Mesothelial cell of epicardium (in vitro differentiated cells): ENCODE measurements at regions not wholly inside any gene's neighbourhood (a gene's known extent, or its start where the extent isn't known, plus 50 kb on each side); places are given as distances from the start of the nearest gene placed in this dataset.
A peak's percentile ranks its signal among the peaks of the same experiment; 100 is the strongest.

Source experiments
- DNase-seq, 2 experiments: peaks; one replicate each; pipeline ENCODE4 v3.0.0; 2021; ENCODE audit warnings: low spot score in 2 of 2; ENCODE audit not compliant: unreplicated experiment in 2 of 2
- H3K27ac Mint-ChIP-seq: 2 replicates; pipeline ENCODE4 v1.8.0; 2021; ENCODE audit warnings: mixed read lengths
- H3K27me3 Mint-ChIP-seq: 2 replicates; pipeline ENCODE4 v1.8.0; 2021; ENCODE audit warnings: low read depth, mixed read lengths
- H3K36me3 Mint-ChIP-seq: 2 replicates; pipeline ENCODE4 v1.8.0; 2021; ENCODE audit warnings: mixed read lengths
- H3K4me1 Mint-ChIP-seq: 2 replicates; pipeline ENCODE4 v1.8.0; 2021; ENCODE audit warnings: mixed read lengths
- H3K4me3 Mint-ChIP-seq: 2 replicates; pipeline ENCODE4 v1.8.0; 2021; ENCODE audit warnings: mild to moderate bottlenecking, moderate library complexity, mixed read lengths
- H3K9me3 Mint-ChIP-seq: 2 replicates; pipeline ENCODE4 v1.8.0; 2021; ENCODE audit warnings: mixed read lengths
- TF ChIP-seq, protein P1 (sequence below): fragments of 200-600 bp; sonication (generic); IDR thresholded peaks from one replicate; pipeline ENCODE4 v1.5.0; 2021; ENCODE audit warnings: antibody characterized with exemption; ENCODE audit not compliant: unreplicated experiment

DNA sequence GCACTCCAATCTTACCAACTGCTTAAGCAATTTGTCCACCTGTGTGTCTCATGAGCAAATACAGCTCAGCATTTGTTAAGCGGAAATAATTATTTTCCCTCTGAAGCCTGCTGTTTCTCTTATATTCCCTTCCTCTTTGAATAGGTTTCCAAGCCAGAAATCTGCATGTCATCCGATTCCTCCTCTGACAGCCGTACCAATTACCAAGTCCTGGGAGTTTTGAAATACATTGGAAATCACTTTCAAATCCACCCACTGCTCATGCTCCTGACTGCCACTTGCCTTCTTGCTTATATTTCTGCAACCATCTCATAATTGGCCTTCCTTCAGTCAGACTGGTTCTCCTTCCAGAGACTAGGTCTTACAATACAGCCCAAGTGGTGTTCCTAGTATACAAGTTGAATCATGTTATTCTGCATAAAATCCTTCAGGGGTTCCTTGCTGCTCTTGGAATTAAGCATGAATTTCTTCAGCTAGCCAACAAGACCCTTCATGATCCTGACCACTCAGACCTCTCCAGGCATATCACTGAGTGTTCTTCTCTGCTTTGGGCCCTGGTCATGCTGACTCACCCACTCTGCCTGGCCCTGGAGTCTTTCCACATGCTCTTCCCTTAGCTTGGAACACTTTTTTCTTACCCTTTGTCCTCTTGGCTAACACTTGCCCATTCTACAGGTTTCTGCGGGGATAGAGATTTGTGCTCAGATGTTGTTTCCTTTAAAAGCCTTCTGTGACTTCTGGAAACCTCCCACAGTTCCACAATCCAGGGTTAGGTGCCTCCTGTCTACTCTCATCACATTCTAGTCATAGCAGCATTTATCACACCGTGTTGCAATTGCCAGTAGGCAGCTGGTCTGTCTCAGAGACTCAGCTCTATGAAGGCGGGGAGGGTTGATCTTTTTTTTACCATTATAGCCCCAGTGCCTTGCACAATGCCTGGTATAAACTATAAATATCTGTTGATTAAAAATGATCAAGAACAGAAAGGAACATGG lies 157.6 kb downstream of the ARL6IP6 start:
- H3K4me3 Mint-ChIP-seq = no peak overlapping the region
- DNase-seq = no peak
- H3K36me3 Mint-ChIP-seq = no peaks in the 10 kb centered on the region
- TF ChIP-seq, protein P1, sequence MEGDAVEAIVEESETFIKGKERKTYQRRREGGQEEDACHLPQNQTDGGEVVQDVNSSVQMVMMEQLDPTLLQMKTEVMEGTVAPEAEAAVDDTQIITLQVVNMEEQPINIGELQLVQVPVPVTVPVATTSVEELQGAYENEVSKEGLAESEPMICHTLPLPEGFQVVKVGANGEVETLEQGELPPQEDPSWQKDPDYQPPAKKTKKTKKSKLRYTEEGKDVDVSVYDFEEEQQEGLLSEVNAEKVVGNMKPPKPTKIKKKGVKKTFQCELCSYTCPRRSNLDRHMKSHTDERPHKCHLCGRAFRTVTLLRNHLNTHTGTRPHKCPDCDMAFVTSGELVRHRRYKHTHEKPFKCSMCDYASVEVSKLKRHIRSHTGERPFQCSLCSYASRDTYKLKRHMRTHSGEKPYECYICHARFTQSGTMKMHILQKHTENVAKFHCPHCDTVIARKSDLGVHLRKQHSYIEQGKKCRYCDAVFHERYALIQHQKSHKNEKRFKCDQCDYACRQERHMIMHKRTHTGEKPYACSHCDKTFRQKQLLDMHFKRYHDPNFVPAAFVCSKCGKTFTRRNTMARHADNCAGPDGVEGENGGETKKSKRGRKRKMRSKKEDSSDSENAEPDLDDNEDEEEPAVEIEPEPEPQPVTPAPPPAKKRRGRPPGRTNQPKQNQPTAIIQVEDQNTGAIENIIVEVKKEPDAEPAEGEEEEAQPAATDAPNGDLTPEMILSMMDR = no peak
- H3K27ac Mint-ChIP-seq = no peak overlapping the region
- peaks cover 8% of the 10 kb centered on the region for H3K4me1 Mint-ChIP-seq
- H3K27me3 Mint-ChIP-seq = peaks cover 29% of the 10 kb centered on the region
- H3K9me3 Mint-ChIP-seq = peaks cover under 1% of the 10 kb centered on the region

DNA sequence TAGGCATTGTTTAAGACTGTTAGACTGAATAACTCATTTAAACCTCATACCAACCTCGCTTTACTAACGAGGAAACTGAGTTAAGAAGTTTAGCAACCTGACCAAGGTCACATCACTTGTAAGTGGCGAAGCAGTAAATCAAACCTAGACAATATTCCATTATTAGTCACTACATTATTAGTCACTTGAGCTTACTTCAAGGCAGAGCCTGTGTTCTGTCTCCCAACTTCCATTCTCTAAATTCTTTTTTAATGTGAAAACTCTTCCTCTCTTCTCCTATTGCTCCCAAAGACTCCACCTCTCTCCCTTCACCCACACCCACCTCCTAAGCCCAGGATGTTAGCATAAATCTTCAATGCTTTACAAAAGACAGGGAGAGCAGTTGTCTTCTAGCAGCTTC lies 156.5 kb downstream of the ARL6IP6 start:
- H3K4me1 Mint-ChIP-seq = peaks cover 2% of the 10 kb centered on the region
- H3K36me3 Mint-ChIP-seq = no peaks in the 10 kb centered on the region
- no peak overlapping the region for H3K4me3 Mint-ChIP-seq
- H3K27ac Mint-ChIP-seq = no peak overlapping the region
- H3K9me3 Mint-ChIP-seq = no peaks in the 10 kb centered on the region
- TF ChIP-seq, protein P1 = no peak
- H3K27me3 Mint-ChIP-seq = peaks cover 25% of the 10 kb centered on the region
- no peak for DNase-seq

DNA sequence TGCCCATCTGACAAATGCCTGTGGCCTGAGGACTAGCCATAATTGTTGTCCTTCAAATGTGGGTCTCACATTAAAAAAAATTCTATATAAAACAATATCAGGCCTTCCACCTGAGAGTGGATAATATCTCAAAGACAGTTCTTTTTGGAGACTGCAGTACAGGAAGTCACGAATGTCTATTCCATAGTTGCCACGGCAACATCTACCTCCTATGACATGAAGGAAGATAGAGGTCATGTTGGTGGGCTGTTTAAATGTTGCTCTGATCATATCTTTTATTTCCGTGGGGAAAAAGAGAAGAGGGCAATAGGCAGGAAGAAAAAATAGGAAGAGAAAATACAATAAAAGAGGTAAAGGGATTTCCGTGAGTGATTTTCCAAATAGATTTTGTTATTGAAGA lies 151.8 kb downstream of the ARL6IP6 start:
- H3K4me1 Mint-ChIP-seq = no peaks in the 10 kb centered on the region
- TF ChIP-seq, protein P1 = no peak
- no peaks in the 10 kb centered on the region for H3K36me3 Mint-ChIP-seq
- H3K9me3 Mint-ChIP-seq = no peaks in the 10 kb centered on the region
- no peak for DNase-seq
- H3K4me3 Mint-ChIP-seq = no peak overlapping the region
- H3K27ac Mint-ChIP-seq = no peak overlapping the region
- no peaks in the 10 kb centered on the region for H3K27me3 Mint-ChIP-seq

DNA sequence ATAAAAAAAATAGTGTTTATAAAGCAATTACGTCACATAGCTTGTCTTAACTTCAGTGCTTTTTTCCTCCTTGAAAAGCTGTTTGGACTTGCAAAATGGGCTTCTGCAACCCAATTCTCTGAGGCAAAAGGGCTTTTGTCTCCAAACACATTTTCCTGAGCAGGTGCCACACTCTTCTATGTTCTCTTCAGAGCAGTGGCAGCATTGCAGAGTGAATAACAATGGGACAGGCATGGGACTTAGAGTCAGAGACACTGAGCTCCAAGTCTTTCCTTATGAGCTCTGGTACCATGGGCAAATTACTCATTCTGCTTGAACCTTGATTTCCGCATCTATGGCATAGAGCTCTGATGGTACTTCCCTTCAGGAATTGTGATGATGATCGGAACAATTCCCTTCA lies 149.0 kb downstream of the ARL6IP6 start:
- Mint-ChIP-seq H3K27me3 (no peaks in the 10 kb centered on the region), H3K4me1 (peaks cover 12% of the 10 kb centered on the region), H3K4me3 (no peak overlapping the region), H3K27ac (no peak overlapping the region), H3K9me3 (peaks cover 14% of the 10 kb centered on the region), H3K36me3 (peaks cover 3% of the 10 kb centered on the region)
- no peak for DNase-seq
- TF ChIP-seq, protein P1 = no peak

DNA sequence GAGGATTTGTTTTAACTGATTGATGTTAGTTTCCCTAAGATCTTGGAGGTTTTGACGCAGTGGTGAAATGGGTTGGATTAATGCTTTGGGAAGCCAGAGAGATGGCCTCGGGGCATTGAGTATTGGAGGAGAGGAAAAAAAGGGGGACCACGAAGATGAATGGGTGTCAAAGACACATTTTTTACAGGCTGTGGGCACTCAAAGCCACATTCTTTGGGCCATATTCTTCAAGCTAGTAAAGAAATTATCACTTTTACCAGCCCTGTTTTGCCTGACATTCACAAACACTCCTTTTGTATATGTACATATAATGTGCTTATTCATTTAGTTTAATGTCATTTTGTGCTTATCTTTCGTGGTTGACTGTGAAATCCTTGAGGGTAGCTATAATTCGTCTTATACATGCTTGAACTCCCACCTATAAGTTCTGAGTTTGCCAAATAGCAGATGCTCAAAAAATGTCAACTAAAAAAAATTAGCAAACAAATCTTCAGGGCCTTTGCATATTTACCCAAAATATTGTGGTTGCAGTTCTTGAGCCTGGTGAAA lies 146.3 kb downstream of the ARL6IP6 start:
- H3K4me1 Mint-ChIP-seq = peaks cover 12% of the 10 kb centered on the region
- peak overlapping the region; percentile 39 for H3K27ac Mint-ChIP-seq
- no peak for DNase-seq
- TF ChIP-seq, protein P1 = no peak
- H3K9me3 Mint-ChIP-seq = peaks cover 25% of the 10 kb centered on the region
- H3K4me3 Mint-ChIP-seq = no peak overlapping the region
- H3K36me3 Mint-ChIP-seq = peaks cover 3% of the 10 kb centered on the region
- no peaks in the 10 kb centered on the region for H3K27me3 Mint-ChIP-seq
